ENCODE measurements at regions not wholly inside any gene's neighbourhood (a gene's known extent, or its start where the extent isn't known, plus 50 kb on each side); places are given as distances from the start of the nearest gene placed in this dataset.

- Histone ChIP-seq H3K9ac (ENCODE audit: low read length) (no peak overlapping the region), H3K27me3 (ENCODE audit: low read depth, low read length) (peaks cover 19% of the 10 kb centered on the region), H4K20me1 (ENCODE audit: insufficient read depth, low read length) (no peaks in the 10 kb centered on the region), H2AFZ (ENCODE audit: low read depth, low read length) (no peak overlapping the region), H3K36me3 (replicated peaks; ENCODE audit: low read depth, low read length) (no peaks in the 10 kb centered on the region), H3K4me1 (ENCODE audit: low read length) (peaks cover 21% of the 10 kb centered on the region), H3K27ac (ENCODE audit: low read length) (no peak overlapping the region), H3K4me2 (ENCODE audit: low read length) (no peak overlapping the region), H3K79me2 (ENCODE audit: low read length) (no peaks in the 10 kb centered on the region), H3K9me3 (ENCODE audit: insufficient read depth, low read length) (no peaks in the 10 kb centered on the region), H3K4me3 (ENCODE audit: low read length) (no peak overlapping the region)
- TF ChIP-seq CTCF (IDR thresholded peaks at IDR 0.05; ENCODE audit: low read depth, low read length), result no peak
- TF ChIP-seq EZH2phosphoT487 (IDR thresholded peaks at IDR 0.05; ENCODE audit: low read depth), result no peak
Measured at GRCh38 chr16:85310868-85311585, 198.8 kb upstream of the CIBAR2 start.

- Histone ChIP-seq H3K9me3 (ENCODE audit: insufficient read depth, low read length) (no peaks in the 10 kb centered on the region), H3K4me1 (ENCODE audit: low read length) (peaks cover 16% of the 10 kb centered on the region), H4K20me1 (ENCODE audit: insufficient read depth, low read length) (no peaks in the 10 kb centered on the region), H3K4me2 (ENCODE audit: low read length) (no peak overlapping the region), H3K27ac (ENCODE audit: low read length) (no peak overlapping the region), H3K36me3 (replicated peaks; ENCODE audit: low read depth, low read length) (no peaks in the 10 kb centered on the region), H3K79me2 (ENCODE audit: low read length) (no peaks in the 10 kb centered on the region), H3K9ac (ENCODE audit: low read length) (no peak overlapping the region), H3K4me3 (ENCODE audit: low read length) (no peak overlapping the region), H2AFZ (ENCODE audit: low read depth, low read length) (no peak overlapping the region), H3K27me3 (ENCODE audit: low read depth, low read length) (peaks cover 19% of the 10 kb centered on the region)
- TF ChIP-seq EZH2phosphoT487 (IDR thresholded peaks at IDR 0.05; ENCODE audit: low read depth) (no peak), CTCF (IDR thresholded peaks at IDR 0.05; ENCODE audit: low read depth, low read length) (no peak)
Measured at GRCh38 chr16:85311741-85312140, 199.5 kb upstream of the CIBAR2 start.

- H3K4me1 ChIP-seq (ENCODE audit: low read length), result peaks cover 16% of the 10 kb centered on the region
- no peak for TF ChIP-seq EZH2phosphoT487 (IDR thresholded peaks at IDR 0.05; ENCODE audit: low read depth)
- no peak overlapping the region for H3K9ac ChIP-seq (ENCODE audit: low read length)
- H3K27me3 ChIP-seq (ENCODE audit: low read depth, low read length), result peaks cover 19% of the 10 kb centered on the region
- no peaks in the 10 kb centered on the region for H4K20me1 ChIP-seq (ENCODE audit: insufficient read depth, low read length)
- H3K4me2 ChIP-seq (ENCODE audit: low read length), result no peak overlapping the region
- no peak overlapping the region for H3K4me3 ChIP-seq (ENCODE audit: low read length)
- no peak overlapping the region for H3K27ac ChIP-seq (ENCODE audit: low read length)
- no peaks in the 10 kb centered on the region for H3K79me2 ChIP-seq (ENCODE audit: low read length)
- H3K36me3 ChIP-seq (replicated peaks; ENCODE audit: low read depth, low read length), result no peaks in the 10 kb centered on the region
- H2AFZ ChIP-seq (ENCODE audit: low read depth, low read length), result no peak overlapping the region
- no peaks in the 10 kb centered on the region for H3K9me3 ChIP-seq (ENCODE audit: insufficient read depth, low read length)
Measured at GRCh38 chr16:85312174-85312573, 199.9 kb upstream of the CIBAR2 start.

- TF ChIP-seq CTCF (IDR thresholded peaks at IDR 0.05; ENCODE audit: low read depth, low read length) (no peak), EZH2phosphoT487 (IDR thresholded peaks at IDR 0.05; ENCODE audit: low read depth) (no peak)
- no peaks in the 10 kb centered on the region for H3K36me3 ChIP-seq (replicated peaks; ENCODE audit: low read depth, low read length)
- no peaks in the 10 kb centered on the region for H4K20me1 ChIP-seq (ENCODE audit: insufficient read depth, low read length)
- no peak overlapping the region for H2AFZ ChIP-seq (ENCODE audit: low read depth, low read length)
- H3K27ac ChIP-seq (ENCODE audit: low read length), result no peak overlapping the region
- H3K4me3 ChIP-seq (ENCODE audit: low read length), result no peak overlapping the region
- no peaks in the 10 kb centered on the region for H3K9me3 ChIP-seq (ENCODE audit: insufficient read depth, low read length)
- H3K4me1 ChIP-seq (ENCODE audit: low read length), result peaks cover 16% of the 10 kb centered on the region
- peaks cover 19% of the 10 kb centered on the region for H3K27me3 ChIP-seq (ENCODE audit: low read depth, low read length)
- no peak overlapping the region for H3K4me2 ChIP-seq (ENCODE audit: low read length)
- H3K9ac ChIP-seq (ENCODE audit: low read length), result no peak overlapping the region
- no peaks in the 10 kb centered on the region for H3K79me2 ChIP-seq (ENCODE audit: low read length)
Measured at GRCh38 chr16:85312642-85313525, 200.6 kb upstream of the CIBAR2 start.
